ENCODE measurements at regions not wholly inside any gene's neighbourhood (a gene's known extent, or its start where the extent isn't known, plus 50 kb on each side); places are given as distances from the start of the nearest gene placed in this dataset.
A peak's percentile ranks its signal among the peaks of the same experiment; 100 is the strongest.

GRCh38 chr3:167941234-167941995, 154.3 kb downstream of the GOLIM4 start:
- no peak for TF ChIP-seq EZH2 (IDR thresholded peaks at IDR 0.05; ENCODE audit: borderline replicate concordance)
- TF ChIP-seq CTCF (IDR thresholded peaks at IDR 0.05; ENCODE audit: poor library complexity), result no peak
- TF ChIP-seq EZH2phosphoT487 (IDR thresholded peaks at IDR 0.05; ENCODE audit: low read depth, severe bottlenecking, unreplicated experiment), result no peak
- Histone ChIP-seq H3K27ac (peak overlapping the region; percentile 70), H3K4me2 (peak overlapping the region; percentile 42), H2AFZ (no peak overlapping the region), H3K79me2 (no peaks in the 10 kb centered on the region), H3K9me2 (replicated peaks; ENCODE audit: insufficient read depth) (no peaks in the 10 kb centered on the region), H3K27me3 (no peaks in the 10 kb centered on the region), H3K4me3 (no peak overlapping the region), H3K4me1 (ENCODE audit: insufficient read depth) (no peaks in the 10 kb centered on the region), H3K36me3 (replicated peaks; ENCODE audit: insufficient read depth, low read depth) (no peaks in the 10 kb centered on the region), H4K20me1 (ENCODE audit: insufficient read depth, poor library complexity, severe bottlenecking) (no peaks in the 10 kb centered on the region), H3K9me3 (ENCODE audit: low read depth) (no peaks in the 10 kb centered on the region)
- peak; percentile 47 for DNase-seq (ENCODE audit: low spot score)
- 65% methylated on average over 7 of the region's 7 CpGs for WGBS (ENCODE audit: low lambda C conversion rate, missing lambda C conversion rate)

- H2AFZ ChIP-seq, result no peak overlapping the region
- no peaks in the 10 kb centered on the region for H3K4me1 ChIP-seq (ENCODE audit: insufficient read depth)
- no peak overlapping the region for H3K4me3 ChIP-seq
- H3K4me2 ChIP-seq, result no peak overlapping the region
- H3K9me3 ChIP-seq (ENCODE audit: low read depth), result no peaks in the 10 kb centered on the region
- 95% methylated on average over 3 of the region's 3 CpGs for WGBS (ENCODE audit: low lambda C conversion rate, missing lambda C conversion rate)
- DNase-seq (ENCODE audit: low spot score), result no peak
- H3K27me3 ChIP-seq, result no peaks in the 10 kb centered on the region
- no peaks in the 10 kb centered on the region for H4K20me1 ChIP-seq (ENCODE audit: insufficient read depth, poor library complexity, severe bottlenecking)
- H3K27ac ChIP-seq, result no peak overlapping the region
- H3K9me2 ChIP-seq (replicated peaks; ENCODE audit: insufficient read depth), result no peaks in the 10 kb centered on the region
- no peaks in the 10 kb centered on the region for H3K79me2 ChIP-seq
- no peaks in the 10 kb centered on the region for H3K36me3 ChIP-seq (replicated peaks; ENCODE audit: insufficient read depth, low read depth)
- TF ChIP-seq CTCF (IDR thresholded peaks at IDR 0.05; ENCODE audit: poor library complexity) (no peak), EZH2phosphoT487 (IDR thresholded peaks at IDR 0.05; ENCODE audit: low read depth, severe bottlenecking, unreplicated experiment) (no peak)
These were observed 155.5 kb downstream of the GOLIM4 start for GRCh38 chr3:167940241-167940640.

GRCh38 chr3:167938516-167938915, 157.2 kb downstream of the GOLIM4 start:
- Histone ChIP-seq H3K4me2 (no peak overlapping the region), H3K9me3 (ENCODE audit: low read depth) (no peaks in the 10 kb centered on the region), H3K27ac (no peak overlapping the region), H4K20me1 (ENCODE audit: insufficient read depth, poor library complexity, severe bottlenecking) (no peaks in the 10 kb centered on the region), H2AFZ (no peak overlapping the region), H3K4me1 (ENCODE audit: insufficient read depth) (no peaks in the 10 kb centered on the region), H3K79me2 (no peaks in the 10 kb centered on the region), H3K4me3 (no peak overlapping the region), H3K9me2 (replicated peaks; ENCODE audit: insufficient read depth) (no peaks in the 10 kb centered on the region), H3K27me3 (no peaks in the 10 kb centered on the region), H3K36me3 (replicated peaks; ENCODE audit: insufficient read depth, low read depth) (no peaks in the 10 kb centered on the region)
- DNase-seq (ENCODE audit: low spot score), result no peak
- TF ChIP-seq EZH2phosphoT487 (IDR thresholded peaks at IDR 0.05; ENCODE audit: low read depth, severe bottlenecking, unreplicated experiment) (no peak), CTCF (IDR thresholded peaks at IDR 0.05; ENCODE audit: poor library complexity) (no peak), EZH2 (IDR thresholded peaks at IDR 0.05; ENCODE audit: borderline replicate concordance) (no peak)

Measured in hepatocyte (in vitro differentiated cells).